AML-193 (cell line): ENCODE measurements at regions not wholly inside any gene's neighbourhood (a gene's known extent, or its start where the extent isn't known, plus 50 kb on each side); places are given as distances from the start of the nearest gene placed in this dataset.

Experiments used
- DNase-seq, 2 experiments: peaks; one replicate each; lab custom pipeline; 2025; lab: John Stamatoyannopoulos, UW

GRCh38 chr3:28646435-28646834 lies 297.8 kb upstream of the AZI2 start:
- DNase-seq = no peak

- DNase-seq = no peak
Observed at GRCh38 chr3:28649266-28649665, 300.6 kb upstream of the AZI2 start.

GRCh38 chr3:28651159-28651558 lies 302.5 kb upstream of the AZI2 start:
- no peak for DNase-seq

GRCh38 chr3:28664123-28664522 lies 315.5 kb upstream of the AZI2 start:
- DNase-seq = no peak

- peak; percentile 39 to 59 for DNase-seq
Observed at GRCh38 chr3:28667646-28668621, 319.3 kb upstream of the AZI2 start.

GRCh38 chr3:28669870-28670269 lies 321.2 kb upstream of the AZI2 start:
- no peak for DNase-seq

- DNase-seq = no peak
Observed at GRCh38 chr3:28672406-28672805, 323.8 kb upstream of the AZI2 start.

GRCh38 chr3:28673446-28673845 lies 324.8 kb upstream of the AZI2 start:
- DNase-seq = no peak

GRCh38 chr3:28674212-28674611 lies 325.6 kb upstream of the AZI2 start:
- DNase-seq = no peak

GRCh38 chr3:28677581-28677980 lies 329.0 kb upstream of the AZI2 start:
- no peak for DNase-seq

GRCh38 chr3:28678086-28678485 lies 329.5 kb upstream of the AZI2 start:
- DNase-seq = no peak

- no peak for DNase-seq
Observed at GRCh38 chr3:28680050-28680449, 331.4 kb upstream of the AZI2 start.

- DNase-seq = no peak
Observed at GRCh38 chr3:28682121-28682520, 333.5 kb upstream of the AZI2 start.

- no peak for DNase-seq
Observed at GRCh38 chr3:28690176-28690575, 341.6 kb upstream of the AZI2 start.

- no peak for DNase-seq
Observed at GRCh38 chr3:28698706-28699105, 350.1 kb upstream of the AZI2 start.

GRCh38 chr3:28699283-28699682 lies 350.7 kb upstream of the AZI2 start:
- no peak for DNase-seq

- DNase-seq = no peak
Observed at GRCh38 chr3:28700728-28701127, 352.1 kb upstream of the AZI2 start.

- no peak for DNase-seq
Observed at GRCh38 chr3:28703843-28704242, 355.2 kb upstream of the AZI2 start.

GRCh38 chr3:28711293-28711692 lies 362.7 kb upstream of the AZI2 start:
- no peak for DNase-seq

- DNase-seq = no peak
Observed at GRCh38 chr3:28716939-28717338, 368.3 kb upstream of the AZI2 start.

- no peak for DNase-seq
Observed at GRCh38 chr3:28718074-28718849, 369.6 kb upstream of the AZI2 start.

GRCh38 chr3:28726840-28727239 lies 378.2 kb upstream of the AZI2 start:
- peak; percentile 18 to 42 for DNase-seq

- DNase-seq = no peak
Observed at GRCh38 chr3:28727307-28727706, 378.7 kb upstream of the AZI2 start.
